ENCODE measurements at regions not wholly inside any gene's neighbourhood (a gene's known extent, or its start where the extent isn't known, plus 50 kb on each side); places are given as distances from the start of the nearest gene placed in this dataset.

- TF ChIP-seq RAD21 (IDR thresholded peaks at IDR 0.05; ENCODE audit: low read depth) (no peak), TAF1 (IDR thresholded peaks at IDR 0.05; ENCODE audit: low read depth) (no peak), EGR1 (IDR thresholded peaks at IDR 0.05) (no peak), YY1 (IDR thresholded peaks at IDR 0.05; ENCODE audit: low read depth) (no peak), REST (IDR thresholded peaks at IDR 0.05; ENCODE audit: low read depth) (no peak), EP300 (IDR thresholded peaks at IDR 0.05; ENCODE audit: borderline replicate concordance) (no peak), CREB1 (IDR thresholded peaks at IDR 0.05; ENCODE audit: low read depth) (no peak), CEBPB (IDR thresholded peaks at IDR 0.05) (no peak), FOXM1 (IDR thresholded peaks at IDR 0.05; ENCODE audit: borderline replicate concordance, low read depth) (no peak), TEAD4 (IDR thresholded peaks at IDR 0.05) (no peak), TCF12 (IDR thresholded peaks at IDR 0.05; ENCODE audit: low read depth) (no peak), USF1 (IDR thresholded peaks at IDR 0.05) (no peak), NFIC (IDR thresholded peaks at IDR 0.05) (no peak)
- TF ChIP-seq, protein P1, sequence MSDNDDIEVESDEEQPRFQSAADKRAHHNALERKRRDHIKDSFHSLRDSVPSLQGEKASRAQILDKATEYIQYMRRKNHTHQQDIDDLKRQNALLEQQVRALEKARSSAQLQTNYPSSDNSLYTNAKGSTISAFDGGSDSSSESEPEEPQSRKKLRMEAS (IDR thresholded peaks at IDR 0.05): no peak
Observed at GRCh38 chr15:70187331-70187730, 89.6 kb upstream of the TLE3 start.

All from Ishikawa (cell line).